HL-60 (cell line): ENCODE measurements at regions not wholly inside any gene's neighbourhood (a gene's known extent, or its start where the extent isn't known, plus 50 kb on each side); places are given as distances from the start of the nearest gene placed in this dataset.

Source experiments
- GABPA ChIP-seq: IDR thresholded peaks from 2 replicates; pipeline ENCODE4 v1.6.1; 2012; ENCODE audit warnings: low read depth
- POLR2AphosphoS5 ChIP-seq: IDR thresholded peaks from 2 replicates; pipeline ENCODE4 v1.6.1; 2012; ENCODE audit warnings: low read depth
- SPI1 ChIP-seq: IDR thresholded peaks from 2 replicates; pipeline ENCODE4 v1.6.1; 2012; ENCODE audit warnings: low read depth, mild to moderate bottlenecking, borderline replicate concordance
- TF ChIP-seq, protein P1 (sequence below): IDR thresholded peaks from one replicate; pipeline ENCODE4 v1.5.1; 2011; ENCODE audit warnings: low read length, control low read depth, inconsistent platforms; ENCODE audit not compliant: insufficient read depth
- TF ChIP-seq, protein P2 (sequence below): IDR thresholded peaks from 2 replicates; pipeline ENCODE4 v1.6.1; 2012; ENCODE audit warnings: low read depth; ENCODE audit not compliant: insufficient replicate concordance

DNA sequence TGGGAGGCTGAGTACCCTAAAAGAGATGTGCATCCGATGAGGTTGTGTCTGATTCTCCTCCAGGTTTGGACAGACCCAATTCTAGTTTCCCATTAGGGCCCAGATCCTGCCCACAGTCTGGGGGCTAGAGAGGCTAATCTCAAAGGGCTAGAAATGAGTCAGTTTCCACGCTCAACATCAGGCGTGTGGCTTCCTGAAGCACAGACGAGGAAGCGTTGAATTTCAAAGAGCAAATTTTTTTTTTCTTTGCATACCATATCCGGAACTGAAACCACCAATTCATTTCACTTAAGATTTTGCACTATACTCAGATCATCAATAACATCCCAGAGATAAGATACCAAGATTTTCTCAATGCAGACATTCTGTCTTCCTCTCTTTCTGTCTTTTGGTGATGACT lies 173.8 kb upstream of the BCL6 start:
- TF ChIP-seq, protein P1, sequence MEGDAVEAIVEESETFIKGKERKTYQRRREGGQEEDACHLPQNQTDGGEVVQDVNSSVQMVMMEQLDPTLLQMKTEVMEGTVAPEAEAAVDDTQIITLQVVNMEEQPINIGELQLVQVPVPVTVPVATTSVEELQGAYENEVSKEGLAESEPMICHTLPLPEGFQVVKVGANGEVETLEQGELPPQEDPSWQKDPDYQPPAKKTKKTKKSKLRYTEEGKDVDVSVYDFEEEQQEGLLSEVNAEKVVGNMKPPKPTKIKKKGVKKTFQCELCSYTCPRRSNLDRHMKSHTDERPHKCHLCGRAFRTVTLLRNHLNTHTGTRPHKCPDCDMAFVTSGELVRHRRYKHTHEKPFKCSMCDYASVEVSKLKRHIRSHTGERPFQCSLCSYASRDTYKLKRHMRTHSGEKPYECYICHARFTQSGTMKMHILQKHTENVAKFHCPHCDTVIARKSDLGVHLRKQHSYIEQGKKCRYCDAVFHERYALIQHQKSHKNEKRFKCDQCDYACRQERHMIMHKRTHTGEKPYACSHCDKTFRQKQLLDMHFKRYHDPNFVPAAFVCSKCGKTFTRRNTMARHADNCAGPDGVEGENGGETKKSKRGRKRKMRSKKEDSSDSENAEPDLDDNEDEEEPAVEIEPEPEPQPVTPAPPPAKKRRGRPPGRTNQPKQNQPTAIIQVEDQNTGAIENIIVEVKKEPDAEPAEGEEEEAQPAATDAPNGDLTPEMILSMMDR: no peak
- TF ChIP-seq POLR2AphosphoS5: no peak
- TF ChIP-seq, protein P2, sequence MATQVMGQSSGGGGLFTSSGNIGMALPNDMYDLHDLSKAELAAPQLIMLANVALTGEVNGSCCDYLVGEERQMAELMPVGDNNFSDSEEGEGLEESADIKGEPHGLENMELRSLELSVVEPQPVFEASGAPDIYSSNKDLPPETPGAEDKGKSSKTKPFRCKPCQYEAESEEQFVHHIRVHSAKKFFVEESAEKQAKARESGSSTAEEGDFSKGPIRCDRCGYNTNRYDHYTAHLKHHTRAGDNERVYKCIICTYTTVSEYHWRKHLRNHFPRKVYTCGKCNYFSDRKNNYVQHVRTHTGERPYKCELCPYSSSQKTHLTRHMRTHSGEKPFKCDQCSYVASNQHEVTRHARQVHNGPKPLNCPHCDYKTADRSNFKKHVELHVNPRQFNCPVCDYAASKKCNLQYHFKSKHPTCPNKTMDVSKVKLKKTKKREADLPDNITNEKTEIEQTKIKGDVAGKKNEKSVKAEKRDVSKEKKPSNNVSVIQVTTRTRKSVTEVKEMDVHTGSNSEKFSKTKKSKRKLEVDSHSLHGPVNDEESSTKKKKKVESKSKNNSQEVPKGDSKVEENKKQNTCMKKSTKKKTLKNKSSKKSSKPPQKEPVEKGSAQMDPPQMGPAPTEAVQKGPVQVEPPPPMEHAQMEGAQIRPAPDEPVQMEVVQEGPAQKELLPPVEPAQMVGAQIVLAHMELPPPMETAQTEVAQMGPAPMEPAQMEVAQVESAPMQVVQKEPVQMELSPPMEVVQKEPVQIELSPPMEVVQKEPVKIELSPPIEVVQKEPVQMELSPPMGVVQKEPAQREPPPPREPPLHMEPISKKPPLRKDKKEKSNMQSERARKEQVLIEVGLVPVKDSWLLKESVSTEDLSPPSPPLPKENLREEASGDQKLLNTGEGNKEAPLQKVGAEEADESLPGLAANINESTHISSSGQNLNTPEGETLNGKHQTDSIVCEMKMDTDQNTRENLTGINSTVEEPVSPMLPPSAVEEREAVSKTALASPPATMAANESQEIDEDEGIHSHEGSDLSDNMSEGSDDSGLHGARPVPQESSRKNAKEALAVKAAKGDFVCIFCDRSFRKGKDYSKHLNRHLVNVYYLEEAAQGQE: no peak
- TF ChIP-seq SPI1: no peak
- TF ChIP-seq GABPA: no peak
